Stimulated activated naive CD4-positive, alpha-beta T cell treated with Interleukin-2 at 50 U/mL for 16 hours (primary cell): ENCODE measurements at regions not wholly inside any gene's neighbourhood (a gene's known extent, or its start where the extent isn't known, plus 50 kb on each side); places are given as distances from the start of the nearest gene placed in this dataset.

Experiments used
- DNase-seq: peaks from one replicate; lab custom pipeline; 2025; lab: John Stamatoyannopoulos, UW

- DNase-seq, result no peak
Observed at GRCh38 chr12:75592638-75593335, 81.4 kb upstream of the KRR1 start.

GRCh38 chr12:75592086-75592485 lies 80.7 kb upstream of the KRR1 start:
- DNase-seq, result no peak

GRCh38 chr12:75591628-75592027 lies 80.2 kb upstream of the KRR1 start:
- no peak for DNase-seq

GRCh38 chr12:75589801-75590200 lies 78.4 kb upstream of the KRR1 start:
- DNase-seq, result no peak

GRCh38 chr12:75587340-75588106 lies 76.1 kb upstream of the KRR1 start:
- no peak for DNase-seq

- no peak for DNase-seq
Observed at GRCh38 chr12:75585330-75585729, 73.9 kb upstream of the KRR1 start.

GRCh38 chr12:75583355-75583754 lies 71.9 kb upstream of the KRR1 start:
- no peak for DNase-seq

GRCh38 chr12:75581515-75581914 lies 70.1 kb upstream of the KRR1 start:
- DNase-seq, result no peak

GRCh38 chr12:75579552-75579951 lies 68.1 kb upstream of the KRR1 start:
- no peak for DNase-seq

GRCh38 chr12:75578546-75578945 lies 67.1 kb upstream of the KRR1 start:
- DNase-seq, result no peak

- no peak for DNase-seq
Observed at GRCh38 chr12:75577812-75578211, 66.4 kb upstream of the KRR1 start.

- DNase-seq, result no peak
Observed at GRCh38 chr12:75571656-75572205, 60.3 kb upstream of the KRR1 start.

GRCh38 chr12:75571204-75571603 lies 59.8 kb upstream of the KRR1 start:
- DNase-seq, result no peak

GRCh38 chr12:75568801-75569200 lies 57.4 kb upstream of the KRR1 start:
- no peak for DNase-seq

- no peak for DNase-seq
Observed at GRCh38 chr12:75568393-75568792, 57.0 kb upstream of the KRR1 start.

- DNase-seq, result no peak
Observed at GRCh38 chr12:75565795-75566194, 54.4 kb upstream of the KRR1 start.

GRCh38 chr12:75564852-75565251 lies 53.4 kb upstream of the KRR1 start:
- DNase-seq, result no peak

GRCh38 chr12:75564398-75564797 lies 53.0 kb upstream of the KRR1 start:
- DNase-seq, result no peak

GRCh38 chr12:75563351-75563750 lies 51.9 kb upstream of the KRR1 start:
- DNase-seq, result no peak

GRCh38 chr12:75561921-75562320 lies 50.5 kb upstream of the KRR1 start:
- DNase-seq, result no peak
